CD14-positive monocyte (primary cell): ENCODE measurements at regions not wholly inside any gene's neighbourhood (a gene's known extent, or its start where the extent isn't known, plus 50 kb on each side); places are given as distances from the start of the nearest gene placed in this dataset.
A peak's percentile ranks its signal among the peaks of the same experiment; 100 is the strongest.

Experiments
- DNase-seq, 3 donors: peaks; one replicate each; pipeline ENCODE4 v3.0.0-alpha.2; 2011 to 2022
- H2AFZ ChIP-seq: 2 replicates; pipeline ENCODE4 v1.6.0; 2012; ENCODE audit warnings: mild to moderate bottlenecking, low read depth, low read length, inconsistent platforms; ENCODE audit not compliant: insufficient read depth, poor library complexity, severe bottlenecking
- H3K27ac ChIP-seq, 2 donors: 1 replicate in 1 of 2; 2 replicates in 1 of 2; pipeline ENCODE4 v1.5.1; 2012 to 2013; ENCODE audit warnings: low read length in 2 of 2, control low read depth in 1 of 2, inconsistent platforms in 1 of 2, low read depth in 1 of 2, mild to moderate bottlenecking in 1 of 2
- H3K27me3 ChIP-seq, 2 donors: one replicate each; pipeline versions ENCODE4 v1.6.0 to v1.6.1; 2011 to 2013; ENCODE audit warnings: low read length in 2 of 2; ENCODE audit not compliant: control insufficient read depth in 2 of 2, insufficient read depth in 2 of 2
- H3K36me3 ChIP-seq, 2 donors: replicated peaks in 1 of 2; 1 replicate in 1 of 2; 2 replicates in 1 of 2; pipeline versions ENCODE4 v1.5.1 to v1.6.1; 2012 to 2013; ENCODE audit warnings: low read length in 2 of 2, control low read depth in 1 of 2, inconsistent platforms in 1 of 2, mild to moderate bottlenecking in 1 of 2; ENCODE audit not compliant: insufficient read depth in 2 of 2, control insufficient read depth in 1 of 2
- H3K4me1 ChIP-seq, 2 donors: 1 replicate in 1 of 2; 2 replicates in 1 of 2; pipeline versions ENCODE4 v1.5.1 to v1.6.1; 2012 to 2013; ENCODE audit warnings: low read length in 2 of 2, control low read depth in 1 of 2, inconsistent platforms in 1 of 2, mild to moderate bottlenecking in 1 of 2, moderate library complexity in 1 of 2; ENCODE audit not compliant: insufficient read depth in 2 of 2, control insufficient read depth in 1 of 2
- H3K4me2 ChIP-seq: replicated peaks from 2 replicates; pipeline ENCODE3; 2012; ENCODE audit warnings: low read length, moderate library complexity, mild to moderate bottlenecking; ENCODE audit not compliant: poor library complexity, severe bottlenecking; ENCODE audit errors: extremely low read depth
- H3K4me3 ChIP-seq, 3 experiments: fragments of 200-600 bp in 1 of 3; sonication (generic) in 1 of 3; replicated peaks in 1 of 3; 1 replicate in 2 of 3; 2 replicates in 1 of 3; pipeline ENCODE4 v1.5.1; 2011 to 2013; ENCODE audit warnings: low read length in 3 of 3, mild to moderate bottlenecking in 3 of 3, control low read depth in 2 of 3, low read depth in 2 of 3, inconsistent platforms in 1 of 3, moderate library complexity in 1 of 3
- H3K79me2 ChIP-seq: 2 replicates; pipeline ENCODE4 v1.6.0; 2012; ENCODE audit warnings: mild to moderate bottlenecking, control low read depth, inconsistent platforms, low read length, moderate library complexity; ENCODE audit not compliant: insufficient read depth
- H3K9ac ChIP-seq: 2 replicates; pipeline ENCODE4 v1.6.0; 2017; ENCODE audit warnings: low read length, mild to moderate bottlenecking; ENCODE audit not compliant: insufficient read depth, poor library complexity, severe bottlenecking
- H3K9me3 ChIP-seq, 2 donors: replicated peaks in 1 of 2; 1 replicate in 1 of 2; 2 replicates in 1 of 2; pipeline versions ENCODE4 v1.5.1 to v1.6.1; 2012 to 2013; ENCODE audit warnings: low read length in 2 of 2, control low read depth in 1 of 2; ENCODE audit not compliant: control insufficient read depth in 1 of 2, insufficient read depth in 1 of 2
- H4K20me1 ChIP-seq: 2 replicates; pipeline ENCODE4 v1.6.0; 2012; ENCODE audit warnings: mild to moderate bottlenecking, low read length, control low read depth, moderate library complexity; ENCODE audit not compliant: insufficient read depth
- H3K27ac Mint-ChIP-seq, 7 donors: one replicate each; pipeline ENCODE4 v1.8.0; 2020; ENCODE audit warnings: mild to moderate bottlenecking in 7 of 7, mixed read lengths in 7 of 7, moderate library complexity in 6 of 7, inconsistent platforms in 2 of 7
- H3K27me3 Mint-ChIP-seq, 3 donors: one replicate each; pipeline ENCODE4 v1.8.0; 2021 to 2022; ENCODE audit warnings: low read depth in 3 of 3, mild to moderate bottlenecking in 3 of 3, mixed read lengths in 3 of 3, moderate library complexity in 3 of 3, inconsistent platforms in 1 of 3
- H3K36me3 Mint-ChIP-seq, 2 donors: one replicate each; pipeline ENCODE4 v1.8.0; 2020; ENCODE audit warnings: mixed read lengths in 2 of 2, inconsistent platforms in 1 of 2, mild to moderate bottlenecking in 1 of 2
- H3K4me1 Mint-ChIP-seq: one replicate; pipeline ENCODE4 v1.8.0; 2020; ENCODE audit warnings: mild to moderate bottlenecking, mixed read lengths
- H3K4me3 Mint-ChIP-seq, 2 donors: one replicate each; pipeline ENCODE4 v1.8.0; 2020; ENCODE audit warnings: mild to moderate bottlenecking in 2 of 2, mixed read lengths in 2 of 2, moderate library complexity in 1 of 2
- H3K9me3 Mint-ChIP-seq, 7 donors: one replicate each; pipeline ENCODE4 v1.8.0; 2020 to 2022; ENCODE audit warnings: mixed read lengths in 7 of 7, mild to moderate bottlenecking in 6 of 7, moderate library complexity in 6 of 7, inconsistent platforms in 2 of 7
- CTCF ChIP-seq: fragments of 200-600 bp; IDR thresholded peaks from one replicate; pipeline ENCODE4 v1.8.0; 2022; ENCODE audit warnings: antibody characterized with exemption, mild to moderate bottlenecking
- WGBS: methylation state at CpG from one replicate; pipeline ENCODE4 v1.1.5; 2013; ENCODE audit warnings: missing lambda C conversion rate; ENCODE audit not compliant: insufficient coverage; 5-methylcytosine and 5-hydroxymethylcytosine counted together
- intact Hi-C, 2 donors: fragments of 100-400 bp; cut with micrococcal nuclease; formaldehyde crosslinking; loops; one replicate each; pipeline versions ENCODE4 v1.15.0 to v1.15.1; 2023

- no peaks in the 10 kb centered on the region for H3K9me3 ChIP-seq
- H3K4me2 ChIP-seq: no peak overlapping the region
- no peak overlapping the region for H3K9ac ChIP-seq
- no CpG with 5 or more reads among the region's 1 CpG for WGBS
- no peak overlapping the region for H3K4me3 Mint-ChIP-seq
- no peaks in the 10 kb centered on the region for H3K27me3 ChIP-seq
- no peaks in the 10 kb centered on the region for H4K20me1 ChIP-seq
- peaks cover 18% of the 10 kb centered on the region in 2 donors for H3K4me1 ChIP-seq
- H3K27me3 Mint-ChIP-seq: peaks cover 0 to 4% (median 0%) of the 10 kb centered on the region in 3 donors
- no peaks in the 10 kb centered on the region for H3K36me3 ChIP-seq
- DNase-seq: peak in 2 of 3 donors; percentile 32 to 41
- H3K79me2 ChIP-seq: no peaks in the 10 kb centered on the region
- peaks cover 24% of the 10 kb centered on the region for H3K4me1 Mint-ChIP-seq
- H3K27ac ChIP-seq: no peak overlapping the region
- no peak overlapping the region for H3K4me3 ChIP-seq
- no peak for TF ChIP-seq CTCF
- no peak overlapping the region for H2AFZ ChIP-seq
- peaks cover 0 to 3% (median 0%) of the 10 kb centered on the region in 7 donors for H3K9me3 Mint-ChIP-seq
- no peak overlapping the region for H3K27ac Mint-ChIP-seq
- intact Hi-C loops: no loop called here
- no peaks in the 10 kb centered on the region for H3K36me3 Mint-ChIP-seq
Measured at GRCh38 chr1:185400052-185400451, 83.0 kb upstream of the IVNS1ABP start.

GRCh38 chr1:185398599-185398998, 81.6 kb upstream of the IVNS1ABP start:
- no peaks in the 10 kb centered on the region for H3K36me3 Mint-ChIP-seq
- no peak overlapping the region for H3K4me2 ChIP-seq
- no peaks in the 10 kb centered on the region for H3K9me3 ChIP-seq
- H3K27ac ChIP-seq: no peak overlapping the region
- no peaks in the 10 kb centered on the region for H3K79me2 ChIP-seq
- H3K27ac Mint-ChIP-seq: no peak overlapping the region
- H3K4me3 ChIP-seq: no peak overlapping the region
- no peak overlapping the region for H3K9ac ChIP-seq
- DNase-seq: no peak
- intact Hi-C loops: no loop called here
- H4K20me1 ChIP-seq: no peaks in the 10 kb centered on the region
- no peaks in the 10 kb centered on the region for H3K36me3 ChIP-seq
- no peaks in the 10 kb centered on the region for H3K27me3 ChIP-seq
- TF ChIP-seq CTCF: no peak
- peaks cover 0 to 3% (median 0%) of the 10 kb centered on the region in 7 donors for H3K9me3 Mint-ChIP-seq
- H3K4me1 Mint-ChIP-seq: peaks cover 14% of the 10 kb centered on the region
- no peak overlapping the region for H2AFZ ChIP-seq
- peaks cover 6 to 8% of the 10 kb centered on the region in 2 donors for H3K4me1 ChIP-seq
- H3K27me3 Mint-ChIP-seq: peaks cover 0 to 3% (median 0%) of the 10 kb centered on the region in 3 donors
- no peak overlapping the region for H3K4me3 Mint-ChIP-seq
